GM10266 (cell line): ENCODE measurements at regions not wholly inside any gene's neighbourhood (a gene's known extent, or its start where the extent isn't known, plus 50 kb on each side); places are given as distances from the start of the nearest gene placed in this dataset.

Experiments used
- DNase-seq: peaks from one replicate; pipeline ENCODE4 v3.0.0; 2012; ENCODE audit errors: extremely low spot score
- CTCF ChIP-seq: IDR thresholded peaks from 2 replicates; pipeline ENCODE4 v1.5.1; 2012; ENCODE audit warnings: mild to moderate bottlenecking, low read depth; ENCODE audit not compliant: control insufficient read depth, insufficient read depth; ENCODE audit errors: missing control alignments

GRCh38 chr20:21613512-21613911 is 92.0 kb upstream of the PAX1 start:
- DNase-seq = no peak
- TF ChIP-seq CTCF = no peak

- TF ChIP-seq CTCF = no peak
- no peak for DNase-seq
These were observed 95.5 kb upstream of the PAX1 start for GRCh38 chr20:21609981-21610380.

- DNase-seq = no peak
- TF ChIP-seq CTCF = no peak
These were observed 95.4 kb upstream of the NKX2-2 start for GRCh38 chr20:21609221-21609620.

GRCh38 chr20:21608777-21609176 is 94.9 kb upstream of the NKX2-2 start:
- no peak for DNase-seq
- TF ChIP-seq CTCF = no peak

- no peak for TF ChIP-seq CTCF
- no peak for DNase-seq
These were observed 94.3 kb upstream of the NKX2-2 start for GRCh38 chr20:21607971-21608725.

GRCh38 chr20:21601799-21602198 is 87.9 kb upstream of the NKX2-2 start:
- no peak for DNase-seq
- TF ChIP-seq CTCF = no peak

GRCh38 chr20:21586682-21587081 is 72.8 kb upstream of the NKX2-2 start:
- no peak for TF ChIP-seq CTCF
- DNase-seq = no peak
